GM12865 (cell line): ENCODE measurements at regions not wholly inside any gene's neighbourhood (a gene's known extent, or its start where the extent isn't known, plus 50 kb on each side); places are given as distances from the start of the nearest gene placed in this dataset.

Experiments
- DNase-seq: peaks from one replicate; pipeline ENCODE4 v3.0.0; 2010; ENCODE audit warnings: low read depth
- H3K4me3 ChIP-seq: 2 replicates; pipeline ENCODE4 v1.5.1; 2011; ENCODE audit warnings: mild to moderate bottlenecking, low read depth, low read length, control low read depth
- TF ChIP-seq, protein P1 (sequence below): IDR thresholded peaks from 2 replicates; pipeline ENCODE4 v1.5.1; 2011; ENCODE audit warnings: low read length, control low read depth, low read depth, inconsistent platforms; ENCODE audit not compliant: insufficient read depth; ENCODE audit errors: missing control alignments

DNA sequence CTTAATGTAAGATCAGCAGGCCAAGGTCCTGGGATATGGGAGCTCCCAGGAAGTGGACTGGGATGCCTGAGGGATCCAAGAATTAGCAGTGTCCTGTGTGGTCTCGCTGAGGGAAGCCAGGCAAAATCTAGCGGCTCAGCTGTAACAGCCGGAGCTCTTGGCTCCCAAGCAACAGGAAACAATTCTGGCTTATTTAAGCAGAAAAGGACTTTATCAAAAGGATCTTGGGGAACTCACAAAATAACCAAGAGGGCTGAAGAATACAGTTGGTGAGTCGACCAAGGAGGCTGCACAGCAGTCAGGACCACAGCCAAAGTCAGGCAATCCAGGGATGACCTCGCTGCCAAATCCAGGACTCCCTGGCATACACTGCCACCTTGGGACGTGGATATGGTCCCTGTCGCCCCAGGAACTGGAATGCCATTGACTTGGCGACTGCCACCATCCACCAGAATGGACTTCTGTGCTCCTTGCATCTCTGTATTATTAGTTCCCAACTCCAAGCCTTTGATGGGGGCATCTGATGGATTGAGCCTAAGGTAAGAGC, 165.3 kb upstream of the BCOR start:
- H3K4me3 ChIP-seq: no peak overlapping the region
- TF ChIP-seq, protein P1, sequence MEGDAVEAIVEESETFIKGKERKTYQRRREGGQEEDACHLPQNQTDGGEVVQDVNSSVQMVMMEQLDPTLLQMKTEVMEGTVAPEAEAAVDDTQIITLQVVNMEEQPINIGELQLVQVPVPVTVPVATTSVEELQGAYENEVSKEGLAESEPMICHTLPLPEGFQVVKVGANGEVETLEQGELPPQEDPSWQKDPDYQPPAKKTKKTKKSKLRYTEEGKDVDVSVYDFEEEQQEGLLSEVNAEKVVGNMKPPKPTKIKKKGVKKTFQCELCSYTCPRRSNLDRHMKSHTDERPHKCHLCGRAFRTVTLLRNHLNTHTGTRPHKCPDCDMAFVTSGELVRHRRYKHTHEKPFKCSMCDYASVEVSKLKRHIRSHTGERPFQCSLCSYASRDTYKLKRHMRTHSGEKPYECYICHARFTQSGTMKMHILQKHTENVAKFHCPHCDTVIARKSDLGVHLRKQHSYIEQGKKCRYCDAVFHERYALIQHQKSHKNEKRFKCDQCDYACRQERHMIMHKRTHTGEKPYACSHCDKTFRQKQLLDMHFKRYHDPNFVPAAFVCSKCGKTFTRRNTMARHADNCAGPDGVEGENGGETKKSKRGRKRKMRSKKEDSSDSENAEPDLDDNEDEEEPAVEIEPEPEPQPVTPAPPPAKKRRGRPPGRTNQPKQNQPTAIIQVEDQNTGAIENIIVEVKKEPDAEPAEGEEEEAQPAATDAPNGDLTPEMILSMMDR: no peak
- no peak for DNase-seq

DNA sequence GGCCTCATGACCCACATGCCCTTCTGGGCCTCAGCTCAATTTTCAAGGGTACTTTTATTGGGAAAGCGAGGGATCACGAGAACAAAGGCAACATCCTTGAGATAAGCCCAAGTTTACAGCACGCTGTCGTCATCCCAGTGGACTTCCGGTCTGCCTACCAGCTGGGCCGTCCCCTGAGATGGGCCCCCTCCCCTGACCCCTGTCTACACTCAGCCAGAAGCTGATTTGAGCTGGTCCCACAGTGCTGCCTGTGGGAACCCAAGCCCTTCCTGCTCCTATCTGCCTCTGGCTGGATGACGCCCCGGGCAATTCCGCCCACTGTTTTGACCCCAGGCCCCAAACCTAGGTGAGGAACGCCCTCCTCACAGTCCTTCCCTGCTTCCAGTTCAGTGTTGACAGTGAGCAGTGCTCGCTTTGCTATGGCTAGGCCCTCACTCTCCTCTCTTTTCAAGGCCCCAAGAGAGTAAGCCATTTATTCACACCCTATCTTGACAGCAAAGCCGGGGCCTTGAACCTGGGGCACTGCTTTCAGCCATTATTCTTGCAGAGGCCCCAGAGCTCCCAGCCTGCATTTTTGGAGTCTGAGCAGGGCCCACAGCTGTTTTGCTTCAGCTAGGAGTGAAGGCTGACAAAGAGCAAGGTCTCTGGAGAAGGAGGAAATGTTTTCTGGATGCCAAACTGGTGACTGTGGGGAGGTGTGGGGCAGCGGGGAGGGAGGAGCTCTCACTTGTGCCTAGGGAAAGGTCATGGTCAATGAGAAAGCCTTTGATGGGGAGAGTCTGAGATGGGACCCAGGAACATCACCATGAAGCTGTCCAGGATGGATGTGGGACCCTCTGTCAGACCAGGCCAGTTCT, 164.6 kb upstream of the BCOR start:
- H3K4me3 ChIP-seq: no peak overlapping the region
- no peak for DNase-seq
- TF ChIP-seq, protein P1: no peak

DNA sequence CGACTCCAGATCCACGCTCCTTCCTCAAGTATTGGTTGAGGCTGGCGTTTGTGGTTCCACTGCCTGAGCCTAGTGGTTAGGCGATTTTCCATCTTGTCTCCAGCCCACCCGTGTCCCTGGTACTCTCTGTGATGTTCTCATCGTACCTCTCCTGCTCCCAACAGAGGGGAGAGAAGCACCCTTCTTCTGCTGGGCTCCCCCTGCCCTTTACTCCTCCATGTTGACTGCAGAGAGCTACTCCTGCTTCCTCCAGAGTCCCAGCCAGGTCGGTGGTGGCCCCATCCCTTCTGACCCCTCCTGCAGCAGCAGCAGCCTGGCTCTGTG, 164.0 kb upstream of the BCOR start:
- TF ChIP-seq, protein P1: no peak
- no peak overlapping the region for H3K4me3 ChIP-seq

DNA sequence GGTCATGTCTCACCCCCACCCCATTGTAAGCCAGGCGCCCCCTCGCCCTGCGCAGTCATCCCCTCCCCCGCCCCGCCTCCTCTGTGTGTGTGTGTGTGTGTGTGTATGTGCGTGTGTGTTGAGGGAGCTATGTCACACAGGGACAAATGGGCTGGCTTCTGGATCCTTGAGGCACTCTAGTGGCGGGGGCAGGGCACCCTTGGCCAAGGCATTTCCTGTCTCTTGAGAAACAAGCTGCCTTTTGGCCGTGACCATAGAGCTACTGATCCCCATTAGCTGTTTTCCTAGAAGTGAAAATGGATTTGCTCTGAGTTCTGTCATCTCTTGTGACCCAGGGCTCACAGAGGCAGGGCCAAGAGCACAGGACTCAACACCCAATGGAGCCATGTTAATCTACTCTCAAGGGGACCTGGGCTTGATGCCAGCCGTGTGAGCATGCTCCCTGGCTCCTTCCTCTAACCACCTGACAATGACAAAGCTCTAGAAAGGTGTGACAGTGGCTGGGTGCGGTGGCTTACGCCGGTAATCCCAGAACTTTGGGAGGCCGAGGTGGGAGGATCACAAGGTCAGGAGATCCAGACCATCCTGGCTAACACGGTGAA, 162.5 kb upstream of the BCOR start:
- no peak for DNase-seq
- TF ChIP-seq, protein P1: no peak
- no peak overlapping the region for H3K4me3 ChIP-seq

More for the DNA sequence above, 164.0 kb upstream of the BCOR start:
- no peak for DNase-seq

DNA sequence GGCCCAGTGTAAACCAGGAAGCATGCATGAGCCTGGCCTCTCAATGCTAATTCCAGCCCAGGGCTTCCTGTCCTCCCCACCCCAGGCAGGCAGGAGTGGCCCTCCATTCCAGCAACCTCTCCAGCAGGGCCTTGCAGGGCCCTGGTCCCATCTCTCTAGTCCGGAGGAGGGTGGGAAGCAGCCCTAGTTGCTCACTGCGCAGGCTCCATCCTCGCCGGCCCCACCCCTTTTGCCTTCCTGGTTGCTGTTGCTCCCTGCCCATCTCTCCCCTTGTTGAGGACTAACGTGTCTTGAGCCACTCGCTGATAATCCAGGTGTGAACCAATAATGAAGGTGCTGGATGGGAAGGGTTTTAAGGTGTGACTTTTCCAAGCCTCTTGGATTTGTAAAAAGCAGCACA, 161.2 kb upstream of the BCOR start:
- no peak overlapping the region for H3K4me3 ChIP-seq
- TF ChIP-seq, protein P1: no peak

DNA sequence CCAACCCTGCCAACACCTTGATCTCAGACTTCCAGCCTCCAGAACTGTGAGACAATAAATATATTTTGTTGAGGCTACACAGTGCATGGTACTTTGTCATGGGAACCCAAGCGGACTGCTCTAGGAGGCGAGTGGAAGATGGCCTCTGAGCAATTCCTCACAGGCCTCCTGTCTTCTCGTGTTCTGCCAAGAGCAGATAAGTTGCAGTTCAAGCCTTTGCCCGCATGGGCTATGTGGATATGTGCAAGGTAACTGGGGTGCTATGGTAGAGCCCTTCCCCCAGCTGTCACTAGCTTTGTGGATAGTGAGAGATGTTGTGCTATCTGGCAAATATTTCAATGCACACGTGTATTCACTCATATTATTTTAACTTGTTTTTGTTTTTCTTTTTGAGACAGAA, 156.0 kb upstream of the BCOR start:
- TF ChIP-seq, protein P1: no peak
- no peak overlapping the region for H3K4me3 ChIP-seq
- DNase-seq: no peak

More for the DNA sequence above, 161.2 kb upstream of the BCOR start:
- DNase-seq: no peak
